Fibroblast of lung (primary cell): ENCODE measurements at regions not wholly inside any gene's neighbourhood (a gene's known extent, or its start where the extent isn't known, plus 50 kb on each side); places are given as distances from the start of the nearest gene placed in this dataset.

Experiments used
- EZH2 ChIP-seq: IDR thresholded peaks from 2 replicates; pipeline ENCODE4 v1.5.1; 2012; ENCODE audit warnings: low read length, control low read depth, mild to moderate bottlenecking; ENCODE audit errors: missing control alignments
- TF ChIP-seq, protein P1 (sequence below), 2 donors: IDR thresholded peaks in 1 of 2; conservative IDR thresholded peaks in 1 of 2; 1 replicate in 1 of 2; 2 replicates in 1 of 2; pipeline ENCODE4 v1.5.1; 2011 to 2012; ENCODE audit warnings: low read length in 2 of 2, control low read depth in 1 of 2, inconsistent platforms in 1 of 2, low read depth in 1 of 2, mild to moderate bottlenecking in 1 of 2

GRCh38 chr1:220398238-220398637, 126.0 kb upstream of the RAB3GAP2 start:
- TF ChIP-seq, protein P1, sequence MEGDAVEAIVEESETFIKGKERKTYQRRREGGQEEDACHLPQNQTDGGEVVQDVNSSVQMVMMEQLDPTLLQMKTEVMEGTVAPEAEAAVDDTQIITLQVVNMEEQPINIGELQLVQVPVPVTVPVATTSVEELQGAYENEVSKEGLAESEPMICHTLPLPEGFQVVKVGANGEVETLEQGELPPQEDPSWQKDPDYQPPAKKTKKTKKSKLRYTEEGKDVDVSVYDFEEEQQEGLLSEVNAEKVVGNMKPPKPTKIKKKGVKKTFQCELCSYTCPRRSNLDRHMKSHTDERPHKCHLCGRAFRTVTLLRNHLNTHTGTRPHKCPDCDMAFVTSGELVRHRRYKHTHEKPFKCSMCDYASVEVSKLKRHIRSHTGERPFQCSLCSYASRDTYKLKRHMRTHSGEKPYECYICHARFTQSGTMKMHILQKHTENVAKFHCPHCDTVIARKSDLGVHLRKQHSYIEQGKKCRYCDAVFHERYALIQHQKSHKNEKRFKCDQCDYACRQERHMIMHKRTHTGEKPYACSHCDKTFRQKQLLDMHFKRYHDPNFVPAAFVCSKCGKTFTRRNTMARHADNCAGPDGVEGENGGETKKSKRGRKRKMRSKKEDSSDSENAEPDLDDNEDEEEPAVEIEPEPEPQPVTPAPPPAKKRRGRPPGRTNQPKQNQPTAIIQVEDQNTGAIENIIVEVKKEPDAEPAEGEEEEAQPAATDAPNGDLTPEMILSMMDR (conservative IDR thresholded peaks at IDR 0.05 in 1 of 2, IDR thresholded peaks at IDR 0.05 in 1 of 2; ENCODE audit: low read depth in 1 of 2, low read length in 2 of 2) = no peak
- no peak for TF ChIP-seq EZH2
